ENCODE measurements at regions not wholly inside any gene's neighbourhood (a gene's known extent, or its start where the extent isn't known, plus 50 kb on each side); places are given as distances from the start of the nearest gene placed in this dataset.
A peak's percentile ranks its signal among the peaks of the same experiment; 100 is the strongest.

GRCh38 chr7:12056381-12056780, 154.7 kb upstream of the TMEM106B start:
- TF ChIP-seq CTCF (IDR thresholded peaks at IDR 0.05) (no peak), POLR2A (IDR thresholded peaks at IDR 0.05) (no peak)
- no peaks in the 10 kb centered on the region for H3K4me1 ChIP-seq
- H3K27ac ChIP-seq: no peak overlapping the region
- H3K9me3 ChIP-seq: peaks cover 0 to 11% (median 0%) of the 10 kb centered on the region in 4 donors
- H3K27me3 ChIP-seq: no peaks in the 10 kb centered on the region
- intact Hi-C loops (cut with DNase I): no loop called here
- H3K36me3 ChIP-seq: no peaks in the 10 kb centered on the region
- DNase-seq (no peak), ATAC-seq (no peak)
- H3K4me3 ChIP-seq: no peak overlapping the region

- ATAC-seq (no peak), DNase-seq (no peak)
- Histone ChIP-seq H3K9me3 (peaks cover 0 to 11% (median 0%) of the 10 kb centered on the region in 4 donors), H3K27ac (no peak overlapping the region), H3K4me1 (no peaks in the 10 kb centered on the region), H3K36me3 (no peaks in the 10 kb centered on the region), H3K27me3 (no peaks in the 10 kb centered on the region), H3K4me3 (no peak overlapping the region)
- WGBS (ENCODE audit: insufficient coverage, low coverage, low lambda C conversion rate, missing lambda C conversion rate): 35% methylated on average over 2 of the region's 2 CpGs
- intact Hi-C loops (cut with DNase I): no loop called here
- no peak for TF ChIP-seq POLR2A (IDR thresholded peaks at IDR 0.05)
- TF ChIP-seq CTCF (IDR thresholded peaks at IDR 0.05): no peak
Observed at GRCh38 chr7:12056977-12057376, 154.1 kb upstream of the TMEM106B start.

- intact Hi-C loops (cut with DNase I): no loop called here
- Histone ChIP-seq H3K4me1 (no peaks in the 10 kb centered on the region), H3K27ac (no peak overlapping the region), H3K27me3 (no peaks in the 10 kb centered on the region), H3K36me3 (no peaks in the 10 kb centered on the region), H3K9me3 (peaks cover 0 to 8% (median 0%) of the 10 kb centered on the region in 4 donors), H3K4me3 (no peak overlapping the region)
- TF ChIP-seq CTCF (IDR thresholded peaks at IDR 0.05): peak in 3 of 4 donors; percentile 17 to 38 (median 28)
- no peak for TF ChIP-seq POLR2A (IDR thresholded peaks at IDR 0.05)
- ATAC-seq: peak in 2 of 4 donors; percentile 24 to 47
- DNase-seq: no peak
Observed at GRCh38 chr7:12062062-12062461, 149.0 kb upstream of the TMEM106B start.

GRCh38 chr7:12064586-12065127, 146.4 kb upstream of the TMEM106B start:
- TF ChIP-seq POLR2A (IDR thresholded peaks at IDR 0.05) (no peak), CTCF (IDR thresholded peaks at IDR 0.05) (no peak)
- no peaks in the 10 kb centered on the region for H3K27me3 ChIP-seq
- no peaks in the 10 kb centered on the region for H3K36me3 ChIP-seq
- no peaks in the 10 kb centered on the region for H3K4me1 ChIP-seq
- 64% methylated on average over 1 of the region's 1 CpG for WGBS (ENCODE audit: insufficient coverage, low coverage, low lambda C conversion rate, missing lambda C conversion rate)
- H3K9me3 ChIP-seq: no peaks in the 10 kb centered on the region
- no peak overlapping the region for H3K27ac ChIP-seq
- ATAC-seq: no peak
- H3K4me3 ChIP-seq: no peak overlapping the region
- intact Hi-C loops (cut with DNase I): loop anchor here (5.0 kb wide), 2 partner anchors 258 to 263 kb away; no protein-coding TSS in a partner anchor
- no peak for DNase-seq

- WGBS (ENCODE audit: insufficient coverage, low coverage, low lambda C conversion rate, missing lambda C conversion rate): 50% methylated on average over 3 of the region's 4 CpGs
- ATAC-seq: peak in 1 of 4 donors; percentile 24
- H3K27ac ChIP-seq: no peak overlapping the region
Observed at GRCh38 chr7:12066004-12066403, 145.1 kb upstream of the TMEM106B start.

More at GRCh38 chr7:12066004-12066403, 145.1 kb upstream of the TMEM106B start:
- intact Hi-C loops (cut with DNase I): loop anchor here (5.0 kb wide), 2 partner anchors 256 to 261 kb away; no protein-coding TSS in a partner anchor
- H3K27me3 ChIP-seq: no peaks in the 10 kb centered on the region
- no peaks in the 10 kb centered on the region for H3K36me3 ChIP-seq
- DNase-seq: no peak
- TF ChIP-seq POLR2A (IDR thresholded peaks at IDR 0.05): no peak
- TF ChIP-seq CTCF (IDR thresholded peaks at IDR 0.05): no peak
- no peak overlapping the region for H3K4me3 ChIP-seq
- H3K9me3 ChIP-seq: no peaks in the 10 kb centered on the region
- H3K4me1 ChIP-seq: no peaks in the 10 kb centered on the region

Data from right lobe of liver (tissue), 6 donors.